ENCODE measurements at regions not wholly inside any gene's neighbourhood (a gene's known extent, or its start where the extent isn't known, plus 50 kb on each side); places are given as distances from the start of the nearest gene placed in this dataset.

- no peak for TF ChIP-seq CTCF (IDR thresholded peaks at IDR 0.05)
- TF ChIP-seq POLR2A (IDR thresholded peaks at IDR 0.05): no peak
Observed at GRCh38 chr1:55582084-55582483, 366.9 kb upstream of the USP24 start.

Data from lower leg skin (tissue), 3 donors.